Daoy (cell line): ENCODE measurements at regions not wholly inside any gene's neighbourhood (a gene's known extent, or its start where the extent isn't known, plus 50 kb on each side); places are given as distances from the start of the nearest gene placed in this dataset.

Source experiments
- DNase-seq: peaks from one replicate; pipeline ENCODE4 v3.0.0-alpha.2; 2015; ENCODE audit warnings: low read depth

DNA sequence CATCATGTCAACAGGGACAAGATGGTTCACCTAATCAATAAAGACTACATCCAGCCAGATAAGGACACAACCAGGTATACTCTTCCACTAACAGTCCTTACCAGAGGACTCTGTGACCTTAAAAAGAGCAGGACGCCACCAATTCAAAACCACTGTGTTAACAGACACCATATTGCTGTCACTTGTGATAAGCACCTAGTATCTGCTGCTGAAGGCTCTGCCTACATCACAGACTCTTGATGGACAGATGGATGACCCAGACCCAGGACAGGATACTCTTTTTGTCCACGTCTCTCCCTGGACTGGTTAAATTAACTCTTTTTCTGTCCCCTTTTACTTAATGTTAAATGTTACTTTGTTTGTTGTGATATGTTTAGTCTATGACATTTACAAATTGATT, 586.2 kb upstream of the AGA start:
- no peak for DNase-seq

DNA sequence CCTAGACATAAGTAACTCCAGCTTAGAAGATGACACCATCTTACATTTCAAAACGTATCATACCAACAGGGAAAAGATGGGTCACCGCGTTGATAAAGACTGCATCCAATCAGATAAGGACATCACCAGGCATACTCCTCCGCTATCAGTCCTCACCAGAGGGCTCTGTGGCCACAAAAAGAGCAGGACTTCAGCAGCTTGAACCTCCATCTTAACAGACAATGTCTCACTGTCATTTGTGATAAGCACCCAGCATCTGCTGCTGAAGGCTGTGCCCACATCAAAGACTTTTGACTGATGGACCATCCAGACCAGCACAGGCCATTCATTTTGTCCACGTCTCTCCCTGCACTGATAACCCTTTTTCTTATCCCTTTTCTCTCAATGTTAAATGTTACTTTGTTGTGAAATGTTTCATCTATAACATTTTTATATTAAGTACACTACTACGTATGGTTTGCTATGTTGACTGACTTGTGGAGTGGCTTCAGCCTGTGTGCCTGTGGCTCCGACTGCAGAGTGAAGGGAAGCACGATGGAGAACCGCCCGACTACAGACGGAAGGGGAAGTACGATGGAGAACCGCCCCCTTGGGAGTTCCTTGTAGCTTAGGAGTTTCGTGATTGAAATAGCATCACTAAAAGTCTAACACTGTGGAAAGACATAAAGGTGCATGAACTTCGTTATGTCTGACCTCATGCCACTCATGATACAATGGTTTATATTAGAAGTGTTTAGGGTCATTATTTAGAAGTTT, 595.4 kb upstream of the AGA start:
- no peak for DNase-seq

DNA sequence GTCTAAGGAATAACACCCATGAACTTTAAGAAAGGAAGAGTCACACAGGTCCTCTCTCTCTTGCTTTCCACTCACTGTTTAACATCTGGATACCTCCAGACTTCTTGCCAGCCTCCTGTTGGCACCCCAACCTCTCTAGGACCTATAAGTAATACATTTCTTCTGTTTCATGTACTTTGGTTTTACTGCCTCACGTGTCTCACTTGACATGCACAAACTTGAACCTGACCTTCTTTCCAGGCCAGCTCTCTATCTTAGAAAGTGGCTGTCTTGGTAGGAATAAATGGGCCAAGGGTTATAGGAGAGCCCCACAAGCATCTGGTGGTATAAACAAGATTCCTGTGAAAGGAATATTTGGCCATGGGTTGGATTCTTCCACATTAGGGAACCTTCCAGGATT, 614.8 kb upstream of the AGA start:
- no peak for DNase-seq

DNA sequence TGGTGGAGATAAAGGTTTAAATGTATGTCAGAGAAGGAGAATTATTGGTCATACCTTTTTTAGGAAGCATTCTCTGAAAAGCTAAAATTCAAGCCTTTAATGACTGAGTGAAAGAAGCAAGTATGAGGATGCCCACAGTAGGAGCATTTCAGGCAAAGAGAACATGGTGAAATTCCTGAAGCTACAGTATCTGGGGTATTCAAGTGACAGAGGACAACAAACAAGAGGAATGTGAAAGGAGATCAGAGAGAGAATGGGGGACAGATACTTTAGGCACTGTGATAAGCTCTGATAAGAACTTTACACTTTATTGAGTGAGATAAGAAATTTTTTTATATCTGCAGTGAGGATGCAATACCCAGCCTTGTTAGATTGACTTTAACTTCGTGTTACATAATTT, 621.3 kb upstream of the AGA start:
- DNase-seq = no peak

- no peak for DNase-seq
Measured at GRCh38 chr4:178066338-178066941, 624.2 kb upstream of the AGA start.

GRCh38 chr4:178068136-178068535, 625.9 kb upstream of the AGA start:
- no peak for DNase-seq

- DNase-seq = no peak
Measured at GRCh38 chr4:178070163-178070562, 627.9 kb upstream of the AGA start.

DNA sequence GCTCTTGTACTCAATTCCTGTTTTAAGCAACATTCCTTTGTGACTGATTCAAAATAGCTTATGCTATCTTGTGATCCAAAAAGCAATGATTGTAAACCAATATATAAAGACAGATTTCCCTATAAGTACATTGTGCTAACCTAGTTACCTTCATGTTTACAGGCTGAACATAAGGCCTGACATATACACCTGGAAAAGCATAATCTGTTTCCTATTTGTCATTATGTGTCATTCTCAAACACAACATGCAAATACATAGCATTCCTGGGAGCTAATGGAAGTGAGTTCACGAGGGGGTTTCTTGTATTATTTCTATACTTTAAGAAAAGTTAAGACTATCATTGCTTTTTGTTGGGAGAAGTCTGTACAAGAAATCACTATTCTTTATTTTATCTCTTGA, 638.1 kb upstream of the AGA start:
- no peak for DNase-seq

GRCh38 chr4:178081176-178081575, 638.9 kb upstream of the AGA start:
- DNase-seq = no peak

DNA sequence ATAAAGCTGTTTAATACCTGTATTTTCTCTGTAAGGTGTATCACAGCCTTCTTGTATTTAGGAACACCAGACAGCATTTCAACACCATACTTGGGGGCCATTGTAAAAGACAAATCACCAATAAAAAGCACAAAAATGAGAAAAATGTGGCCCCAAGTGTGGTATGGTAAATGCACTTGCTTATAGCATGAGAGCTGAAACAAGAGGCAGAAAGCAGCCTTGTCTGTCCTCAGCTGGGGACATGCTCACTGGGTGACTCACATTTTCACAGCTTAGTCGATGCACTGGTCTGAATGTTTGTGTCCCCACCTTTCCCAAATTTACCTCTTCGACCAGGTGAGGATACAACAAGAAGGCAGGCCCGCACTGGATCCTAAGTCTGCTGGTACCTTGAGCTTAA, 639.7 kb upstream of the AGA start:
- DNase-seq = no peak

GRCh38 chr4:178082906-178083305, 640.7 kb upstream of the AGA start:
- no peak for DNase-seq

- DNase-seq = no peak
Measured at GRCh38 chr4:178083968-178084367, 641.7 kb upstream of the AGA start.

- peak; percentile 3 for DNase-seq
Measured at GRCh38 chr4:178086320-178086719, 644.1 kb upstream of the AGA start.

- no peak for DNase-seq
Measured at GRCh38 chr4:178090640-178091411, 648.6 kb upstream of the AGA start.

DNA sequence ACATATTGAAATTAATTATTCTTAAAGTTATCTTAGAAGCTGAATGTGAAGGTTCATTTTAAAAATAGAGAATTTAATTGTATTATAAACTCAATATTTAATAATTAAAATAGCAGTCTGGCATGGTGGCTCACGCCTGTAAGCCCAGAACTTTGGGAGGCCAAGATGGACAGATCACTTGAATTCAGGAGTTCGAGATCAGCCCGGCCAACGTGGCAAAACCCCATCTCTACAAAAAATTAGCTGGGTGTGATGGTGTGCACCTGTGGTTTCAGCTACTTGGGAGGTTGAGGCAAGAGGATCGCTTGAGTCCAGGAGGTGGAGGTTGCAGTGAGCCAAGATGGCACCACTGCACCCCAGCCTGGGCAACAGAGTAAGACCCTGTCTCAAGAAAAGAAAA, 659.9 kb upstream of the AGA start:
- DNase-seq = no peak

GRCh38 chr4:178105242-178105641, 663.0 kb upstream of the AGA start:
- DNase-seq = no peak

- no peak for DNase-seq
Measured at GRCh38 chr4:178136736-178137345, 694.6 kb upstream of the AGA start.

GRCh38 chr4:178137732-178138471, 695.7 kb upstream of the AGA start:
- no peak for DNase-seq

GRCh38 chr4:178138491-178138890, 696.3 kb upstream of the AGA start:
- no peak for DNase-seq

GRCh38 chr4:178140326-178140915, 698.2 kb upstream of the AGA start:
- no peak for DNase-seq

GRCh38 chr4:178142724-178143123, 700.5 kb upstream of the AGA start:
- no peak for DNase-seq

GRCh38 chr4:178148106-178148505, 705.9 kb upstream of the AGA start:
- no peak for DNase-seq
